GM12878 (cell line): ENCODE measurements at regions not wholly inside any gene's neighbourhood (a gene's known extent, or its start where the extent isn't known, plus 50 kb on each side); places are given as distances from the start of the nearest gene placed in this dataset.

ENCODE experiments used
- ATAC-seq: fragments of 200-7000 bp; cut with Tn5 transposase; 3 replicates; pipeline ENCODE4 v1.9.1; 2020; ENCODE audit warnings: mild to moderate bottlenecking, moderate library complexity
- BruUV-seq: library from RNA; stranded (reverse); fragments of 400-500 nt; replicated peaks from 2 replicates; lab custom pipeline; 2021; lab: Mats Ljungman, UMichigan
- CTCF ChIA-PET: fragments of 300-600 bp; sonication (Branson Sonifier 250); formaldehyde crosslinking; extraction: SDS; loops from one replicate; lab custom pipeline; 2021; ENCODE audit warnings: inconsistent platforms; lab: Yijun Ruan, JAX
- POLR2A ChIA-PET: fragments of 350-600 bp; formaldehyde crosslinking; extraction: SDS; loops from one replicate; lab custom pipeline; 2021; ENCODE audit warnings: inconsistent platforms; lab: Charles Lee
- RAD21 ChIA-PET: fragments of 300-600 bp; sonication (Branson Sonifier 250); formaldehyde crosslinking; loops from one replicate; lab custom pipeline; 2023; ENCODE audit warnings: antibody characterized with exemption; ENCODE audit not compliant: unreplicated experiment; lab: Charles Lee
- SMC1A ChIA-PET: fragments of 300-600 bp; sonication (Branson Sonifier 250); formaldehyde crosslinking; loops from one replicate; lab custom pipeline; 2023; ENCODE audit not compliant: unreplicated experiment, uncharacterized antibody; lab: Charles Lee
- DNase-seq: peaks from one replicate; pipeline ENCODE4 v3.0.0-alpha.2; 2011; ENCODE audit warnings: low read depth, low spot score
- FAIRE-seq: peaks from 3 replicates; lab custom pipeline; 2011; peaks lifted over from hg19 to GRCh38; lab: Jason Lieb, UNC
- H2AFZ ChIP-seq: 2 replicates; pipeline ENCODE4 v1.6.0; 2011; ENCODE audit warnings: low read depth, low read length, control low read depth; ENCODE audit not compliant: control insufficient read depth
- H3K27ac ChIP-seq: 2 replicates; pipeline ENCODE4 v1.5.1; 2011; ENCODE audit warnings: control low read depth; ENCODE audit not compliant: control insufficient read depth, insufficient read depth
- H3K27me3 ChIP-seq, 2 experiments: replicated peaks in 1 of 2; 2 replicates each; pipeline versions ENCODE4 v1.6.0 to v1.6.1; 2011; ENCODE audit warnings: low read length in 1 of 2; ENCODE audit not compliant: control insufficient read depth in 2 of 2, insufficient read depth in 2 of 2
- H3K36me3 ChIP-seq, 2 experiments: 2 replicates each; pipeline ENCODE4 v1.5.1; 2011; ENCODE audit warnings: low read length in 1 of 2; ENCODE audit not compliant: control insufficient read depth in 2 of 2, insufficient read depth in 2 of 2
- H3K4me1 ChIP-seq: 2 replicates; pipeline ENCODE4 v1.6.1; 2011; ENCODE audit warnings: mild to moderate bottlenecking, low read length, moderate library complexity, mixed read lengths; ENCODE audit not compliant: control insufficient read depth, insufficient read depth
- H3K4me2 ChIP-seq: 2 replicates; pipeline ENCODE4 v1.6.0; 2011; ENCODE audit warnings: control low read depth; ENCODE audit not compliant: control insufficient read depth, insufficient read depth
- H3K4me3 ChIP-seq: fragments of 200-600 bp; sonication (generic); 2 replicates; pipeline ENCODE4 v1.5.1; 2016
- H3K79me2 ChIP-seq: 2 replicates; pipeline ENCODE4 v1.6.0; 2011; ENCODE audit warnings: low read length; ENCODE audit not compliant: control insufficient read depth, insufficient read depth
- H3K9ac ChIP-seq: 2 replicates; pipeline ENCODE4 v1.8.0; 2011; ENCODE audit warnings: low read length, control low read depth, mixed read lengths; ENCODE audit not compliant: control insufficient read depth, insufficient read depth
- H3K9me3 ChIP-seq: replicated peaks from 3 replicates; pipeline ENCODE4 v1.5.1; 2011; ENCODE audit warnings: mild to moderate bottlenecking, low read length; ENCODE audit not compliant: control insufficient read depth, insufficient read depth
- H4K20me1 ChIP-seq: 2 replicates; pipeline ENCODE4 v1.6.0; 2011; ENCODE audit not compliant: control insufficient read depth, insufficient read depth
- BRCA1 ChIP-seq: IDR thresholded peaks from 2 replicates; pipeline ENCODE4 v1.6.1; 2011; ENCODE audit warnings: low read depth, low read length, improper control_type of control experiment
- HSF1 ChIP-seq: fragments of 150-350 bp; IDR thresholded peaks from 2 replicates; pipeline ENCODE4 v1.6.1; 2014; ENCODE audit warnings: mild to moderate bottlenecking, low read depth, low read length
- KAT2A ChIP-seq: conservative IDR thresholded peaks from 2 replicates; pipeline ENCODE4 v1.6.1; 2011; ENCODE audit warnings: low read depth, low read length; ENCODE audit not compliant: control insufficient read depth
- NFIC ChIP-seq: IDR thresholded peaks from 2 replicates; pipeline ENCODE4 v1.6.1; 2012; ENCODE audit warnings: low read depth, mild to moderate bottlenecking, inconsistent platforms, low read length, moderate library complexity
- RAD51 ChIP-seq: fragments of 450-650 bp; IDR thresholded peaks from 2 replicates; pipeline ENCODE4 v1.6.1; 2016; ENCODE audit warnings: moderate library complexity, mild to moderate bottlenecking, inconsistent platforms
- SMAD5 ChIP-seq: IDR thresholded peaks from 2 replicates; pipeline ENCODE4 v1.6.1; 2016; ENCODE audit warnings: antibody characterized with exemption, low read depth
- SMARCA5 ChIP-seq: fragments of 450-650 bp; IDR thresholded peaks from 2 replicates; pipeline ENCODE4 v1.6.1; 2017; ENCODE audit warnings: mild to moderate bottlenecking
- STAT3 ChIP-seq: IDR thresholded peaks from 2 replicates; pipeline ENCODE4 v1.6.1; 2011; ENCODE audit warnings: low read depth, low read length, improper control_type of control experiment
- TAF1 ChIP-seq: IDR thresholded peaks from 2 replicates; pipeline ENCODE4 v1.6.1; 2011; ENCODE audit warnings: mild to moderate bottlenecking, low read depth, low read length, borderline replicate concordance
- TCF3 ChIP-seq: IDR thresholded peaks from 2 replicates; pipeline ENCODE4 v1.6.1; 2012; ENCODE audit warnings: low read depth, mild to moderate bottlenecking, low read length, borderline replicate concordance; ENCODE audit not compliant: insufficient read depth
- USF2 ChIP-seq: IDR thresholded peaks from 2 replicates; pipeline ENCODE4 v1.6.1; 2011; ENCODE audit warnings: low read depth, low read length, improper control_type of control experiment, borderline replicate concordance
- YBX1 ChIP-seq: fragments of 450-650 bp; IDR thresholded peaks from 2 replicates; pipeline ENCODE4 v1.6.1; 2016; ENCODE audit warnings: antibody characterized with exemption
- ZBTB33 ChIP-seq: fragments of 450-650 bp; IDR thresholded peaks from 2 replicates; pipeline ENCODE4 v1.6.1; 2017; ENCODE audit warnings: mild to moderate bottlenecking
- WGBS: methylation state at CpG from one replicate; pipeline ENCODE4 v1.1.6; 2016; ENCODE audit warnings: low lambda C conversion rate; ENCODE audit not compliant: insufficient replicate concordance, insufficient coverage; ENCODE audit errors: missing lambda C conversion rate; 5-methylcytosine and 5-hydroxymethylcytosine counted together
- in situ Hi-C: fragments of 300-500 bp; cut with MboI; formaldehyde crosslinking; loops from 9 replicates; pipeline ENCODE4 v1.14.3; 2018; ENCODE audit warnings: mixed read lengths
- intact Hi-C: fragments of 100-400 bp; cut with micrococcal nuclease; formaldehyde crosslinking; loops from one replicate; pipeline ENCODE4 v1.14.2; 2022; ENCODE audit not compliant: unreplicated experiment

- Histone ChIP-seq H2AFZ (no peak overlapping the region), H3K9me3 (no peaks in the 10 kb centered on the region), H4K20me1 (no peaks in the 10 kb centered on the region), H3K4me1 (no peaks in the 10 kb centered on the region), H3K36me3 (no peaks in the 10 kb centered on the region), H3K4me2 (no peak overlapping the region), H3K79me2 (no peaks in the 10 kb centered on the region), H3K27me3 (peaks cover 0 to 2% of the 10 kb centered on the region in 2 experiments; a peak in 2 of 4 replicates), H3K27ac (no peak overlapping the region), H3K4me3 (no peak overlapping the region), H3K9ac (no peak overlapping the region)
- no peak for TF ChIP-seq SMAD5
- no peak for TF ChIP-seq KAT2A
- TF ChIP-seq ZBTB33 = no peak
- no peak for TF ChIP-seq STAT3
- TF ChIP-seq BRCA1 = no peak
- TF ChIP-seq YBX1 = no peak
- TF ChIP-seq USF2 = no peak
- no peak for TF ChIP-seq RAD51
- TF ChIP-seq SMARCA5 = no peak
- no peak for TF ChIP-seq TAF1
- TF ChIP-seq HSF1 = no peak
- no peak for TF ChIP-seq NFIC
- no peak for TF ChIP-seq TCF3
- ChIA-PET RAD21 (no interaction called here), POLR2A (no interaction called here), CTCF (interaction anchor here (0.6 kb wide), 1 partner anchor 24 kb away, joined by 3 read pairs; no protein-coding TSS in a partner anchor), SMC1A (no interaction called here)
- intact Hi-C loops (loop anchor here (10.0 kb wide), 1 partner anchor 315 kb away; no protein-coding TSS in a partner anchor), in situ Hi-C loops (no loop called here)
- 58% methylated on average over 16 of the region's 21 CpGs for WGBS
- no TSS peak for BruUV-seq
- no peak for DNase-seq
- no peak for FAIRE-seq
- no peak for ATAC-seq
Observed at GRCh38 chr12:131459773-131460365, 251.0 kb upstream of the SFSWAP start.
